Activated CD4-positive, alpha-beta T cell treated with anti-CD3 and anti-CD28 coated beads for 36 hours (primary cell): ENCODE measurements at regions not wholly inside any gene's neighbourhood (a gene's known extent, or its start where the extent isn't known, plus 50 kb on each side); places are given as distances from the start of the nearest gene placed in this dataset.

Source experiments
- ATAC-seq: fragments of 200-7000 bp; cut with Tn5 transposase; one replicate; pipeline ENCODE4 v1.10.0; 2021; ENCODE audit warnings: mild to moderate bottlenecking, moderate library complexity
- CTCF ChIA-PET: fragments of 350-600 bp; sonication (Branson Sonifier 250); formaldehyde crosslinking; loops from one replicate; lab custom pipeline; 2021; ENCODE audit warnings: antibody characterized with exemption; lab: Charles Lee
- POLR2A ChIA-PET: fragments of 350-600 bp; sonication (Branson Sonifier 250); formaldehyde crosslinking; loops from one replicate; lab custom pipeline; 2021; ENCODE audit warnings: antibody characterized with exemption, inconsistent platforms; lab: Charles Lee
- DNase-seq: peaks from one replicate; pipeline ENCODE4 v3.0.0-alpha.2; 2020
- H3K27ac Mint-ChIP-seq: one replicate; pipeline ENCODE4 v1.8.0; 2021; ENCODE audit warnings: mixed read lengths
- H3K27me3 Mint-ChIP-seq: one replicate; pipeline ENCODE4 v1.8.0; 2021; ENCODE audit warnings: mixed read lengths
- H3K36me3 Mint-ChIP-seq: one replicate; pipeline ENCODE4 v1.8.0; 2021; ENCODE audit warnings: low read depth, mixed read lengths
- H3K4me1 Mint-ChIP-seq: one replicate; pipeline ENCODE4 v1.8.0; 2021; ENCODE audit warnings: mixed read lengths
- H3K4me3 Mint-ChIP-seq: one replicate; pipeline ENCODE4 v1.8.0; 2021; ENCODE audit warnings: mild to moderate bottlenecking, moderate library complexity, mixed read lengths
- H3K9me3 Mint-ChIP-seq: one replicate; pipeline ENCODE4 v1.8.0; 2021; ENCODE audit warnings: low read depth, mixed read lengths
- intact Hi-C, 2 experiments: fragments of 100-400 bp; cut with DNase I in 1 of 2; cut with micrococcal nuclease in 1 of 2; formaldehyde crosslinking; loops; one replicate each; pipeline versions ENCODE4 v1.14.2 to v1.15.1; 2022 to 2024; cut with DNase I, micrococcal nuclease

DNA sequence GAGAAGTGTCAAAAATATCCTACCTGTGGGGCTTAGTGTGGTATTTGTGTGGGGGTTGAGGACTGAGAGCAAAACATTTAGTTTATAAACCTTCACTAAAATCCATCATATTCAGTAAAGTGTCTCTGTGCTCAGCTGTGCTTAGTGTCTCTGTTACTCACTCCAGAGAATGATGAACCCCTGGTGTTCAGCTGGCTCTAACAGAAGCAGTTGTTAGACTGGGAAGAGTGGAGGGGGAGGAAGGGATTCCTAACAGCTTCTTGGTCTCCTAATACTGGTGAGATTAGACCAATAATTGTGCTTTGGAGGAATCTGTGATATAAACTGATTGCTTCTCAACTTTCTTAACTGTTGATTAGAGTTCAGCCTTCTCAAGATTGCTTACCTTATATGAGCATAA is 1123.5 kb downstream of the ROBO2 start:
- CTCF ChIA-PET, result no interaction called here
- ATAC-seq, result no peak
- no peak for DNase-seq
- H3K4me1 Mint-ChIP-seq, result no peaks in the 10 kb centered on the region
- H3K27me3 Mint-ChIP-seq, result no peaks in the 10 kb centered on the region
- POLR2A ChIA-PET, result no interaction called here
- no peaks in the 10 kb centered on the region for H3K36me3 Mint-ChIP-seq
- peaks cover 6% of the 10 kb centered on the region for H3K9me3 Mint-ChIP-seq
- H3K4me3 Mint-ChIP-seq, result no peak overlapping the region
- no peak overlapping the region for H3K27ac Mint-ChIP-seq
- intact Hi-C loops, result no loop called here

- intact Hi-C loops, result no loop called here
- no peak for ATAC-seq
- no peaks in the 10 kb centered on the region for H3K27me3 Mint-ChIP-seq
- POLR2A ChIA-PET, result no interaction called here
- H3K9me3 Mint-ChIP-seq, result peaks cover 4% of the 10 kb centered on the region
- H3K4me1 Mint-ChIP-seq, result no peaks in the 10 kb centered on the region
- no peak overlapping the region for H3K27ac Mint-ChIP-seq
- no peak for DNase-seq
- H3K4me3 Mint-ChIP-seq, result no peak overlapping the region
- CTCF ChIA-PET, result no interaction called here
- H3K36me3 Mint-ChIP-seq, result no peaks in the 10 kb centered on the region
These were observed 1126.0 kb downstream of the ROBO2 start for GRCh38 chr3:78165876-78166275.

- POLR2A ChIA-PET, result interaction anchor here (0.5 kb wide), 1 partner anchor 53 kb away, joined by 5 read pairs; no protein-coding TSS in a partner anchor
- CTCF ChIA-PET, result interaction anchor here (0.6 kb wide), 1 partner anchor 109 kb away, joined by 3 read pairs; no protein-coding TSS in a partner anchor
- DNase-seq, result no peak
These were observed 1134.9 kb downstream of the ROBO2 start for GRCh38 chr3:78174821-78175220.

GRCh38 chr3:78176869-78177268 is 1137.0 kb downstream of the ROBO2 start:
- ATAC-seq (no peak), DNase-seq (no peak)
- H3K36me3 Mint-ChIP-seq, result no peaks in the 10 kb centered on the region
- intact Hi-C loops, result no loop called here
- peaks cover 2% of the 10 kb centered on the region for H3K9me3 Mint-ChIP-seq
- H3K4me3 Mint-ChIP-seq, result no peak overlapping the region
- ChIA-PET POLR2A (no interaction called here), CTCF (no interaction called here)
- H3K27me3 Mint-ChIP-seq, result no peaks in the 10 kb centered on the region
- H3K27ac Mint-ChIP-seq, result no peak overlapping the region
- H3K4me1 Mint-ChIP-seq, result no peaks in the 10 kb centered on the region

More at GRCh38 chr3:78174821-78175220, 1134.9 kb downstream of the ROBO2 start:
- Mint-ChIP-seq H3K36me3 (no peaks in the 10 kb centered on the region), H3K27me3 (no peaks in the 10 kb centered on the region), H3K27ac (no peak overlapping the region), H3K9me3 (peaks cover 2% of the 10 kb centered on the region), H3K4me3 (no peak overlapping the region), H3K4me1 (no peaks in the 10 kb centered on the region)
- intact Hi-C loops, result no loop called here
- no peak for ATAC-seq

DNA sequence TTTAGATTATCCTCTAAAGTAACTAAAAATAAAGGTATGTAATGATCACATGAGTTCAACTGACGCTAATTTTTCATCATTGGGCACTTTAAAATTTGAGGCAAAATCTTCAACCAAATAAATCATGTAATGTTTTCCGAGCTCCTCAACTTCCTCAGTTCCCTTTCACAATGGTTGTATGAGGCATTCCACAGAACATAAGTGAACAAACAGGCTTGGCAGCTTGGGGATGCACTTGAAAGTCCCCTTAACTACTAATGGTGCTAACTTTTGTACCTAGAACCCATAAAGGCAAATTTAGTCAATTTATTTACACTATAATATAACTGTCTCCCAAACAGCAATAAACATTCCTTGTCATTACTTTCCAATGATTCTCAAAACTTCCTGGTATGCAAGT is 1137.9 kb downstream of the ROBO2 start:
- POLR2A ChIA-PET, result no interaction called here
- ATAC-seq, result no peak
- H3K9me3 Mint-ChIP-seq, result peaks cover 2% of the 10 kb centered on the region
- no peaks in the 10 kb centered on the region for H3K36me3 Mint-ChIP-seq
- no peak overlapping the region for H3K4me3 Mint-ChIP-seq
- H3K4me1 Mint-ChIP-seq, result no peaks in the 10 kb centered on the region
- CTCF ChIA-PET, result interaction anchor here (0.6 kb wide), 1 partner anchor 1658 kb away, joined by 3 read pairs; no protein-coding TSS in a partner anchor
- intact Hi-C loops, result no loop called here
- no peak overlapping the region for H3K27ac Mint-ChIP-seq
- no peaks in the 10 kb centered on the region for H3K27me3 Mint-ChIP-seq
- DNase-seq, result no peak

DNA sequence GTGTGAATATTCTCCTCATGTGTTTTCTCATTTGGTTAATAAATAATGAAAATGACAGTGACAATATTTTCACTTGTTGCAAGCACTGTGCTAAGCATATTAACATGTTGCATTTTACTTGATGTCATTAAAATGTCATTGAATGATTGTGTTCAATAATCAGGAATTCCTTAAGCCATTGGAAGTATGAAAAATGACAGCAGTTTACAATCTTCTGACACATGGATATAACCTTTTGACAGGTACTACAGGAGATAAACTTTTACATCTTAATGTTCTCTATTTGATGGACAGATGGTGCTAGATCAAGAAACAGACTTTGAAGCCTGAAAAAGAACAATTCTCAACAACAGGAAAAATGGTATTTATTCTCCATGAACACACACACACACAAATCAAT is 1138.3 kb downstream of the ROBO2 start:
- CTCF ChIA-PET, result no interaction called here
- H3K4me1 Mint-ChIP-seq, result no peaks in the 10 kb centered on the region
- DNase-seq (no peak), ATAC-seq (no peak)
- H3K27me3 Mint-ChIP-seq, result no peaks in the 10 kb centered on the region
- POLR2A ChIA-PET, result no interaction called here
- intact Hi-C loops, result no loop called here
- peaks cover 4% of the 10 kb centered on the region for H3K9me3 Mint-ChIP-seq
- no peak overlapping the region for H3K4me3 Mint-ChIP-seq
- H3K27ac Mint-ChIP-seq, result no peak overlapping the region
- H3K36me3 Mint-ChIP-seq, result no peaks in the 10 kb centered on the region

- Mint-ChIP-seq H3K27me3 (no peaks in the 10 kb centered on the region), H3K9me3 (peaks cover 6% of the 10 kb centered on the region), H3K4me3 (no peak overlapping the region), H3K4me1 (no peaks in the 10 kb centered on the region), H3K36me3 (no peaks in the 10 kb centered on the region), H3K27ac (no peak overlapping the region)
- POLR2A ChIA-PET, result no interaction called here
- ATAC-seq (no peak), DNase-seq (no peak)
- intact Hi-C loops, result no loop called here
- CTCF ChIA-PET, result no interaction called here
These were observed 1139.0 kb downstream of the ROBO2 start for GRCh38 chr3:78178740-78179363.

DNA sequence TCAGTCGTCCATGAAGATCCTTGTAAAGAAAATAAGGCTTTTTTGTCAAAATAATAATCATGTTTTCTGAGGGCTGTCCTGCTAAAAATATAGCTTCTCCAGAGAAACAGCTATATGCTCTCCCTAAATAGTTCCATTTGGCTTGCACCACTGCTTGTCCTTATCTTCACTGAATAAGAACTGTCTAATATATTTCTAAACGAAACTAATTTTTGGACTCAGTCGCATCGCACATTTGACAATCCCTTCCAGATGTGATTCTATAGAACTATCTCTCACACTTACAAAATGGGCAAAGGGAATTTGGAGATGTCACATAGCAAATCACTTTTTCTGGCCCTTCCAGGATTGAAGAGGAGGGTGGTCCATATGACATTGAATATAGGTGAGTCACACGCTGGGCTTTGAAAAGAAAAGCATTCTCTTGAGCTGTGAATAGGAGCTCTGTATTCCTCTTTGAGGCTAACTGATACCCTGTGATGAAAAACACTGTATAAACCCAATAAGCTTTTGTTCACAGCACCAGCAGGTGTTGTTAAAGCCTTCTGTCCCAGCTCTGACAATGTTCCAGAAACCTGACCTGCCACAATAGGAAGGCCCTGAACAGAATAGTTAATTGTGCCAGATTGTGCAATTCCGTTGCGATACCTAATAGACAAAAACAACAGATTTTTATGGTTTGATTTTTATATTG is 1144.2 kb downstream of the ROBO2 start:
- no peaks in the 10 kb centered on the region for H3K4me1 Mint-ChIP-seq
- no peaks in the 10 kb centered on the region for H3K36me3 Mint-ChIP-seq
- CTCF ChIA-PET, result no interaction called here
- POLR2A ChIA-PET, result no interaction called here
- ATAC-seq (no peak), DNase-seq (no peak)
- peaks cover 6% of the 10 kb centered on the region for H3K9me3 Mint-ChIP-seq
- no peak overlapping the region for H3K27ac Mint-ChIP-seq
- H3K27me3 Mint-ChIP-seq, result no peaks in the 10 kb centered on the region
- intact Hi-C loops, result no loop called here
- no peak overlapping the region for H3K4me3 Mint-ChIP-seq

DNA sequence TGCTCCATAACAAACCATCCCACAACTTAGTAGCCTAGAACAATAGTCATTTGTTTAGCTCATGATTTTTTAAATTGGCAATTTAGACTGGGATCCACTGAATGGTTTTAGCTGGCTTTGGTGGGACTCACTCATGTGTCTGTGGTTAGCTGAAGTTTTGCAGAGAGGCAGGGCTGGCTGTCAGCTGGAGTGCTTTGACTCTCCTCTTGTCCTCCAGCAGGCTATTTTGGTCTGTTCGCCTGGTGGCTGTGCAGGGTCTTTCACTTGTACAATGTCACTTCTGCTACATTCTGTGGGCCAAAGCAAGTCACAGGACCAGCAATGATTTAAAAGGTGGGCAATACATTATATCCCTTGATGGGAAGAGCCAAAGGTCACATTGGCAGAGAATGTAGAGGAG is 1146.5 kb downstream of the ROBO2 start:
- CTCF ChIA-PET, result no interaction called here
- DNase-seq (no peak), ATAC-seq (no peak)
- POLR2A ChIA-PET, result no interaction called here
- no peak overlapping the region for H3K4me3 Mint-ChIP-seq
- H3K9me3 Mint-ChIP-seq, result peaks cover 14% of the 10 kb centered on the region
- no peak overlapping the region for H3K27ac Mint-ChIP-seq
- no peaks in the 10 kb centered on the region for H3K36me3 Mint-ChIP-seq
- no peaks in the 10 kb centered on the region for H3K27me3 Mint-ChIP-seq
- no peaks in the 10 kb centered on the region for H3K4me1 Mint-ChIP-seq
- intact Hi-C loops, result no loop called here

DNA sequence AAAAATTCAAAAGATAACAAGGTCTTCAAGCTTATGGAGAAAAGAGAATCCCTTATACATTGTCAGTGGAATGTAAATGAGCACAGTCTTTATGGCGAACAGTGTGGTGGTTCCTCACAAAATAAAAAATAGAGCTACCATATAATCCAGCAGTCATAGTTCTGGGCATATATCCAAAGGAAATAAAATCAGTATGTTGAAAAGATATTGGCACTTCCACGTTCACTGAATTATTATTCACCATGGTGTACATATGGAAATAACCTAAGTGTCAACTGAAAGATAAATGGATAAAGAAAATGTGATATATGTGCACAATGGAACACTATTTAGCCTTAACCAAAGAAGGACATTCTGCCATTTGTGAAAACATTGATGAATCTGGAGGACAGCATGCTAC is 1161.2 kb downstream of the ROBO2 start:
- H3K9me3 Mint-ChIP-seq, result peaks cover 10% of the 10 kb centered on the region
- CTCF ChIA-PET, result no interaction called here

GRCh38 chr3:78204977-78205376 is 1165.1 kb downstream of the ROBO2 start:
- Mint-ChIP-seq H3K27me3 (no peaks in the 10 kb centered on the region), H3K27ac (no peak overlapping the region), H3K9me3 (peaks cover 16% of the 10 kb centered on the region), H3K4me1 (no peaks in the 10 kb centered on the region), H3K36me3 (no peaks in the 10 kb centered on the region), H3K4me3 (no peak overlapping the region)
- DNase-seq (no peak), ATAC-seq (no peak)
- ChIA-PET POLR2A (no interaction called here), CTCF (no interaction called here)
- intact Hi-C loops, result no loop called here

More for the DNA sequence above, 1161.2 kb downstream of the ROBO2 start:
- Mint-ChIP-seq H3K27me3 (no peaks in the 10 kb centered on the region), H3K4me3 (no peak overlapping the region), H3K4me1 (no peaks in the 10 kb centered on the region), H3K27ac (no peak overlapping the region), H3K36me3 (no peaks in the 10 kb centered on the region)
- intact Hi-C loops, result no loop called here
- DNase-seq (no peak), ATAC-seq (no peak)
- POLR2A ChIA-PET, result no interaction called here

DNA sequence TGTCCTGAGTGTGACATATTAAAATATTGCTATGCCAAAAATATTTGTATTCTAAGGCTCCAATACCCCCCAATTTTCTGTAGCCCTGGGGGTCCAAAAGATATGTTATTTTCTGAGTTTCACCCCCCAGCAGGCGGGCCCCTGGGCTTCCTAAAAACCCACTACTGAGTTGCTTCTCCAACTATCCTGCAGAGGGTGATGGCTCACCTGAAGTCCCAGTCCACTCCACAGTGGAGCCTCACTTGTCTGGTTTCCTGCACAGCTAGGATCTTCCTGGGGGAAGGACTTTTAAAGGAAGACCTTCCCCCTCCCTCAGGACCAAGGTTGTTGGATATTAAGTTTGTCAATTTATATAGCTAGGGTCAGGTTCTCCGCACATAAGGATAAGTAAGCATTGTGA is 1181.4 kb downstream of the ROBO2 start:
- ATAC-seq (no peak), DNase-seq (no peak)
- Mint-ChIP-seq H3K4me1 (no peaks in the 10 kb centered on the region), H3K27ac (no peak overlapping the region), H3K27me3 (no peaks in the 10 kb centered on the region), H3K4me3 (no peak overlapping the region), H3K36me3 (no peaks in the 10 kb centered on the region), H3K9me3 (peaks cover 17% of the 10 kb centered on the region)
- intact Hi-C loops, result no loop called here
- ChIA-PET POLR2A (no interaction called here), CTCF (interaction anchor here (0.7 kb wide), 1 partner anchor 11 kb away, joined by 3 read pairs; no protein-coding TSS in a partner anchor)
